H9 (cell line): ENCODE measurements at regions not wholly inside any gene's neighbourhood (a gene's known extent, or its start where the extent isn't known, plus 50 kb on each side); places are given as distances from the start of the nearest gene placed in this dataset.

ENCODE experiments used
- DNase-seq: peaks from one replicate; pipeline ENCODE4 v3.0.0-alpha.2; 2017
- H2AFZ ChIP-seq: one replicate; pipeline ENCODE4 v1.6.1; 2013; ENCODE audit warnings: mild to moderate bottlenecking, low read length, control low read depth, moderate library complexity
- H2AK5ac ChIP-seq: 2 replicates; pipeline ENCODE4 v1.6.1; 2013; ENCODE audit warnings: low read length, control low read depth, mixed read lengths; ENCODE audit not compliant: insufficient read length
- H2BK120ac ChIP-seq: one replicate; pipeline ENCODE4 v1.6.1; 2013; ENCODE audit warnings: low read depth, mild to moderate bottlenecking, low read length, control low read depth, inconsistent platforms; ENCODE audit not compliant: poor library complexity, severe bottlenecking
- H2BK12ac ChIP-seq: 2 replicates; pipeline ENCODE4 v1.6.1; 2013; ENCODE audit warnings: low read length, control low read depth, mixed read lengths, low read depth; ENCODE audit not compliant: insufficient read length
- H2BK15ac ChIP-seq: 2 replicates; pipeline ENCODE4 v1.6.1; 2013; ENCODE audit warnings: low read depth, low read length, control low read depth
- H2BK20ac ChIP-seq: one replicate; pipeline ENCODE4 v1.6.1; 2013; ENCODE audit warnings: low read depth, mild to moderate bottlenecking, low read length, control low read depth, inconsistent platforms; ENCODE audit not compliant: poor library complexity, severe bottlenecking
- H2BK5ac ChIP-seq: 2 replicates; pipeline ENCODE4 v1.6.1; 2013; ENCODE audit warnings: low read length, control low read depth, mixed read lengths; ENCODE audit not compliant: insufficient read length
- H3K14ac ChIP-seq: 2 replicates; pipeline ENCODE4 v1.6.1; 2013; ENCODE audit warnings: low read length, control low read depth; ENCODE audit not compliant: insufficient read depth
- H3K18ac ChIP-seq: 2 replicates; pipeline ENCODE4 v1.6.1; 2013; ENCODE audit warnings: low read depth, mild to moderate bottlenecking, mixed read lengths, low read length, control low read depth; ENCODE audit not compliant: insufficient read length
- H3K23ac ChIP-seq: 2 replicates; pipeline ENCODE4 v1.6.1; 2013; ENCODE audit warnings: low read length, control low read depth, mixed read lengths, low read depth; ENCODE audit not compliant: insufficient read length
- H3K23me2 ChIP-seq: 2 replicates; pipeline ENCODE4 v1.6.1; 2013; ENCODE audit warnings: low read depth, mild to moderate bottlenecking, mixed read lengths, low read length, control low read depth; ENCODE audit not compliant: insufficient read length, poor library complexity, severe bottlenecking
- H3K27ac ChIP-seq: 2 replicates; pipeline ENCODE4 v1.5.1; 2013; ENCODE audit warnings: low read length, control low read depth, mixed read lengths, low read depth; ENCODE audit not compliant: insufficient read length
- H3K27me3 ChIP-seq: 2 replicates; pipeline ENCODE4 v1.6.1; 2013; ENCODE audit warnings: low read length, control low read depth, inconsistent platforms; ENCODE audit not compliant: insufficient read depth
- H3K4ac ChIP-seq: 2 replicates; pipeline ENCODE4 v1.6.1; 2013; ENCODE audit warnings: low read depth, mild to moderate bottlenecking, control low read depth, inconsistent platforms, low read length, moderate library complexity
- H3K4me1 ChIP-seq: 2 replicates; pipeline ENCODE4 v1.6.1; 2013; ENCODE audit warnings: low read length, control low read depth, inconsistent platforms; ENCODE audit not compliant: insufficient read depth
- H3K4me2 ChIP-seq: 2 replicates; pipeline ENCODE4 v1.6.1; 2013; ENCODE audit warnings: low read length, control low read depth, mixed read lengths; ENCODE audit not compliant: insufficient read length, insufficient read depth
- H3K56ac ChIP-seq: 2 replicates; pipeline ENCODE4 v1.6.1; 2013; ENCODE audit warnings: low read depth, mild to moderate bottlenecking, mixed read lengths, low read length, control low read depth; ENCODE audit not compliant: insufficient read length
- H3K79me1 ChIP-seq: 2 replicates; pipeline ENCODE4 v1.6.1; 2013; ENCODE audit warnings: low read depth, mild to moderate bottlenecking, moderate library complexity, low read length, control low read depth, inconsistent platforms; ENCODE audit not compliant: insufficient read depth, poor library complexity, severe bottlenecking
- H3K79me2 ChIP-seq: 2 replicates; pipeline ENCODE4 v1.6.1; 2013; ENCODE audit warnings: low read length, control low read depth, inconsistent platforms; ENCODE audit not compliant: insufficient read depth
- H3K9ac ChIP-seq: 2 replicates; pipeline ENCODE4 v1.6.1; 2013; ENCODE audit warnings: low read length, control low read depth, mixed read lengths; ENCODE audit not compliant: insufficient read length; ENCODE audit errors: extremely low read depth
- H3K9me3 ChIP-seq: one replicate; pipeline ENCODE4 v1.6.1; 2013; ENCODE audit warnings: low read depth, low read length, inconsistent platforms; ENCODE audit not compliant: control insufficient read depth
- H3T11ph ChIP-seq: one replicate; pipeline ENCODE4 v1.6.1; 2013; ENCODE audit warnings: mild to moderate bottlenecking, low read length, control low read depth, inconsistent platforms
- H4K20me1 ChIP-seq: one replicate; pipeline ENCODE4 v1.6.1; 2013; ENCODE audit not compliant: control insufficient read depth, insufficient read length, insufficient read depth
- H4K5ac ChIP-seq: 2 replicates; pipeline ENCODE4 v1.6.1; 2013; ENCODE audit warnings: low read depth, mild to moderate bottlenecking, mixed read lengths, low read length, control low read depth; ENCODE audit not compliant: insufficient read length
- H4K8ac ChIP-seq: replicated peaks from 2 replicates; pipeline ENCODE4 v1.6.1; 2013; ENCODE audit warnings: low read length, control low read depth, mixed read lengths, low read depth; ENCODE audit not compliant: insufficient read length
- H4K91ac ChIP-seq: 2 replicates; pipeline ENCODE4 v1.6.1; 2013; ENCODE audit warnings: low read depth, mild to moderate bottlenecking, moderate library complexity, mixed read lengths, low read length, control low read depth; ENCODE audit not compliant: insufficient read length
- H3K27ac Mint-ChIP-seq, 3 experiments: 2 replicates in 2 of 3; 3 replicates in 1 of 3; pipeline ENCODE4 v1.8.0; 2020 to 2021; ENCODE audit warnings: mixed read lengths in 3 of 3, mild to moderate bottlenecking in 1 of 3, moderate library complexity in 1 of 3
- H3K27me3 Mint-ChIP-seq: 2 replicates; pipeline ENCODE4 v1.8.0; 2021; ENCODE audit warnings: low read depth, mild to moderate bottlenecking, moderate library complexity, mixed read lengths
- H3K36me3 Mint-ChIP-seq, 3 experiments: 2 replicates in 2 of 3; 3 replicates in 1 of 3; pipeline ENCODE4 v1.8.0; 2020 to 2021; ENCODE audit warnings: low read depth in 3 of 3, mixed read lengths in 3 of 3; ENCODE audit not compliant: insufficient read depth in 1 of 3
- H3K4me1 Mint-ChIP-seq, 2 experiments: 2 replicates each; pipeline ENCODE4 v1.8.0; 2020; ENCODE audit warnings: mixed read lengths in 2 of 2
- H3K4me3 Mint-ChIP-seq, 2 experiments: 2 replicates in 1 of 2; 3 replicates in 1 of 2; pipeline ENCODE4 v1.8.0; 2020 to 2021; ENCODE audit warnings: mild to moderate bottlenecking in 2 of 2, mixed read lengths in 2 of 2, moderate library complexity in 1 of 2
- H3K9me3 Mint-ChIP-seq, 2 experiments: 2 replicates in 1 of 2; 3 replicates in 1 of 2; pipeline ENCODE4 v1.8.0; 2020; ENCODE audit warnings: mild to moderate bottlenecking in 2 of 2, mixed read lengths in 2 of 2, moderate library complexity in 1 of 2
- CTCF ChIP-seq: fragments of 200-600 bp; sonication (generic); conservative IDR thresholded peaks from 3 replicates; pipeline ENCODE4 v1.8.0; 2021; ENCODE audit warnings: antibody characterized with exemption, mild to moderate bottlenecking
- WGBS: extraction: QIAGEN DNeasy Blood & Tissue Kit; methylation state at CpG from one replicate; pipeline ENCODE4 v1.1.7; 2013; ENCODE audit warnings: missing lambda C conversion rate, low lambda C conversion rate, mixed read lengths; ENCODE audit not compliant: insufficient read length; ENCODE audit errors: extremely low coverage; 5-methylcytosine and 5-hydroxymethylcytosine counted together

GRCh38 chr4:128668566-128668965 is 140.9 kb upstream of the JADE1 start:
- Histone ChIP-seq H4K20me1 (no peaks in the 10 kb centered on the region), H3K4me1 (no peaks in the 10 kb centered on the region; the same call in 1 of the 2 replicates), H3K23me2 (no peaks in the 10 kb centered on the region), H3K23ac (no peak overlapping the region), H2BK5ac (no peak overlapping the region), H4K5ac (no peak overlapping the region), H3K79me1 (no peaks in the 10 kb centered on the region), H4K8ac (no peak overlapping the region), H3K56ac (no peak overlapping the region), H2BK120ac (no peak overlapping the region), H3K9ac (no peak overlapping the region), H4K91ac (no peak overlapping the region), H3K27ac (no peak overlapping the region), H3T11ph (no peak overlapping the region), H3K4me2 (no peak overlapping the region), H2AK5ac (no peak overlapping the region), H2AFZ (no peak overlapping the region), H2BK20ac (no peak overlapping the region), H3K4ac (no peak overlapping the region), H2BK15ac (no peak overlapping the region), H3K9me3 (no peaks in the 10 kb centered on the region), H3K79me2 (no peaks in the 10 kb centered on the region), H3K18ac (no peak overlapping the region), H3K27me3 (no peaks in the 10 kb centered on the region), H2BK12ac (no peak overlapping the region), H3K14ac (no peak overlapping the region)
- Mint-ChIP-seq H3K36me3 (peaks cover 7 to 30% (median 10%) of the 10 kb centered on the region in 3 experiments), H3K4me3 (no peak overlapping the region), H3K27ac (no peak overlapping the region), H3K27me3 (no peaks in the 10 kb centered on the region), H3K4me1 (peaks cover 13 to 17% of the 10 kb centered on the region in 2 experiments), H3K9me3 (peaks cover 9 to 14% of the 10 kb centered on the region in 2 experiments)
- TF ChIP-seq CTCF = no peak
- DNase-seq = no peak
- no CpG with 5 or more reads among the region's 5 CpGs for WGBS
